ENCODE measurements at regions not wholly inside any gene's neighbourhood (a gene's known extent, or its start where the extent isn't known, plus 50 kb on each side); places are given as distances from the start of the nearest gene placed in this dataset.
"Not testable (repeated sequence)": the region's sequence is repeated elsewhere in the genome, so short reads cannot be mapped to it uniquely, and the experiment has no call there.

GRCh38 chr5:15103130-15103529, 231.6 kb upstream of the ANKH start:
- DNase-seq, result no peak

GRCh38 chr5:15097552-15097951, 226.0 kb upstream of the ANKH start:
- DNase-seq, result no peak

- not testable (repeated sequence) for DNase-seq
Measured at GRCh38 chr5:15096686-15097085, 225.1 kb upstream of the ANKH start.

- peak in 5 of 51 donors; percentile 1 to 5 (median 3) for DNase-seq
Measured at GRCh38 chr5:15092801-15093200, 221.2 kb upstream of the ANKH start.

- no peak for DNase-seq
Measured at GRCh38 chr5:15085671-15086070, 214.1 kb upstream of the ANKH start.

GRCh38 chr5:15082096-15082495, 210.5 kb upstream of the ANKH start:
- no peak for DNase-seq

- no peak for DNase-seq
Measured at GRCh38 chr5:15080219-15080618, 208.6 kb upstream of the ANKH start.

GRCh38 chr5:15079566-15079965, 208.0 kb upstream of the ANKH start:
- DNase-seq, result no peak

GRCh38 chr5:15074651-15075050, 203.1 kb upstream of the ANKH start:
- no peak for DNase-seq

- DNase-seq, result no peak
Measured at GRCh38 chr5:15073453-15073852, 201.9 kb upstream of the ANKH start.

- no peak for DNase-seq
Measured at GRCh38 chr5:15070907-15071306, 199.3 kb upstream of the ANKH start.

- DNase-seq, result no peak
Measured at GRCh38 chr5:15069407-15069905, 197.9 kb upstream of the ANKH start.

GRCh38 chr5:15065091-15065490, 193.5 kb upstream of the ANKH start:
- DNase-seq, result no peak

GRCh38 chr5:15064396-15064795, 192.8 kb upstream of the ANKH start:
- DNase-seq, result no peak

- no peak for DNase-seq
Measured at GRCh38 chr5:15056988-15057592, 185.5 kb upstream of the ANKH start.

- DNase-seq, result no peak
Measured at GRCh38 chr5:15044521-15044920, 172.9 kb upstream of the ANKH start.

GRCh38 chr5:15037247-15037908, 165.8 kb upstream of the ANKH start:
- DNase-seq, result no peak

GRCh38 chr5:15034379-15034778, 162.8 kb upstream of the ANKH start:
- DNase-seq, result no peak

GRCh38 chr5:15031180-15031579, 159.6 kb upstream of the ANKH start:
- no peak for DNase-seq

- no peak for DNase-seq
Measured at GRCh38 chr5:15027764-15028163, 156.2 kb upstream of the ANKH start.

- no peak for DNase-seq
Measured at GRCh38 chr5:15026944-15027343, 155.4 kb upstream of the ANKH start.

GRCh38 chr5:15026011-15026893, 154.7 kb upstream of the ANKH start:
- DNase-seq, result no peak
